GM19468 (cell line): ENCODE measurements at regions not wholly inside any gene's neighbourhood (a gene's known extent, or its start where the extent isn't known, plus 50 kb on each side); places are given as distances from the start of the nearest gene placed in this dataset.

Experiments used
- ATAC-seq: cut with Tn5 transposase; IDR thresholded peaks from one replicate; pipeline ENCODE4 v1.9.1; 2021; ENCODE audit warnings: mild to moderate bottlenecking, moderate library complexity, moderate number of reproducible peaks; ENCODE audit not compliant: unreplicated experiment; ENCODE audit errors: extremely low read depth

DNA sequence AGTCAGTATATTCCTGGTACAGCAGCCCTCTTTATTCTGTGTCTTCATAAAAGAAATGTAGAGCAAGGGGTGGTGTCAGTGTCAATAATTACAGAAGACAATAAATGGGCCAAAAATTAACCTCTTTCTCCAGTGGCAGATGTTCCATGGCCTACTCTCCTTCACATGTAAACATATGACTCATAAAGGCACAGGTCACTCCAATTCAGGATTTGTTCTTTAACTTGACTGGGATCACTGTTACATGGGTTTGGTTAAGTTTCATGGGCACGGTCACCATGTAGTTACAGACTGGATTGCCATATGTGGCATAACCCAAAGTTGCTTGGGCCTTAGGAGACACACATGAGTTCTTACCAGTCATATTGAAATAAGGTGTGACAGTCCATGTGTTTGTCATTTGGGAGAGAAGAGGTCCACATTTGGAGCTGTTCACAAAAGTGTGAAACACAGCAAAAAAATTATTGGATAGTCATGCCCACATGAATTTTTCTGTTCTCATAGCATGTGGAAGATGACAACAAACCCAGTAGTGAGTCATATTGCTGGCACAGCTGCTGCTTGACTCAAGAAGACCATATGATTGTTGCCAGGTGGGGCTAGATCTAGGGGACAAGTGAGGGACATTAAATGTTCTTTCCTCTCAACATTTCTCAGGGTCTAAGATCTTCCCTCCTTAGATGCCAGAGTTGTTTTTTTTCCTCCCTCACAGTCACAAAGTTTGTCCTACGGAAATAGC lies 68.1 kb upstream of the HTR2A start:
- ATAC-seq: no peak

- ATAC-seq: no peak
Observed at GRCh38 chr13:46963904-46964303, 67.1 kb upstream of the HTR2A start.

DNA sequence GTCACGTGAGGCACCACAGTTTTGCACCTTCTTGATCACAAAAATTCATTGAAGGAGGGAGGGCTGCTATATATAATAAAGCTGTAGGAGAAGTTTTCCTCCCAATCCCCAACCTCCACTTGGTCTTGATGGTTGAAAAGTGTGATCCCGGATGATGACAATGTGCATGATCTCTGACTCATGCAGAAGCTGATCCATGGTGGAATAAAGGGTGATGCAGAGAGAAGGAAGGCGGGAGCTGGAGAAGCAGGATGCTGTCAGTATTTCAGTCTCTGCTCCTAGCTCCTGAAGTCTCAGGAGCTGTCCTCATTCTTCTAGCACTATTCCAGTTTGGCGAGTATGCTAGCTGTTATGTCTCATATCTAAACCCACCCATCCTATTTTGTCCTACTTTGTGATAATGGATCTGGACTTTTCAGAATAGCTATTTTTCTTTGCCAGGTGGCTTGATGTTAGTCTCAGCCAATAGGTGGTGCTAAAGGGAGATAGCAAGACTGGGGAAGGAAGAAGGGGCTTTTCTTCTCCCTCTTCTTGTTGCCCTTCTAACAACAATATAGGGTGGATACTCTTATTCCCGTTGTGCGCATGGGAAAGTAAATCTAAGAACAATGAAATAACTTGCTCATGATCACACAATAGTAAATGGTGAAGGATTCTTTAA lies 65.6 kb upstream of the HTR2A start:
- ATAC-seq: no peak

- peak; percentile 95 for ATAC-seq
Observed at GRCh38 chr13:46961719-46962118, 64.9 kb upstream of the HTR2A start.

GRCh38 chr13:46953941-46954340 lies 57.1 kb upstream of the HTR2A start:
- ATAC-seq: no peak

DNA sequence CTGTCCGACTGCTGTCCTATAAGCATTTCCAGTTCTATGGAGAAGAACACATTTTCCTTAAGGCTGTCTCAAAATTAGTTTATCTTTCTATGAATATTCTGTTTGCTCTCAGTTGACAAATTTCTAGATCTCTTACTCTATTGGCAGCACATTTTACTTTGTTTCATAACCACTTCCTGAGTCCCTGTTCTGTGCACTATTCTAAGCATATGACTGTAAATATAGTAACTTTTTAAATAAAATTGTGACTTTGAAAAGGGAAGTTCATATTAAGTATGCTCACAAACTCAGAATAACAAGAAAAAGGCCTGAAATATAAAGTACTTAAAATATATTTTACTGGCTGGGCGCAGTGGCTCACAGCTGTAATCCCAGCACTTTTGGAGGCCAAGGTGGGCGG lies 56.5 kb upstream of the HTR2A start:
- ATAC-seq: no peak

DNA sequence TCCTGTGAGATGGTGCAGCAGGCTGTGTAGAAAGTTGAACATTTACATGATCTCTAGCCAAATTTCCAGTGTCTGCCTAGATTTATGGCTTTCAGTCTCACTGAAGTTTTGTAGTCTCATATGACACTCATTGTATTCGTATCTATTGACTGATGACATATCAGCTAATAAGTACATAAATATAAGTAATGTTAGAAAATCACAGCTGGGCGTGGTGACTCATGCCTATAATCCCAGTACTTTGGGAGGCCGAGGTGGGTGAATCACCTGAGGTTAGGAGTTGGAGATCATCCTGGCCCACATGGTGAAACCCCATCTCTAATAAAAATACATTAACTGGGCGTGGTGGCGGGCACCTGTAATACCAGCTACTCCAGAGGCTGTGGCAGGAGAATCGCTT lies 54.7 kb upstream of the HTR2A start:
- no peak for ATAC-seq

- no peak for ATAC-seq
Observed at GRCh38 chr13:46949211-46949610, 52.4 kb upstream of the HTR2A start.

DNA sequence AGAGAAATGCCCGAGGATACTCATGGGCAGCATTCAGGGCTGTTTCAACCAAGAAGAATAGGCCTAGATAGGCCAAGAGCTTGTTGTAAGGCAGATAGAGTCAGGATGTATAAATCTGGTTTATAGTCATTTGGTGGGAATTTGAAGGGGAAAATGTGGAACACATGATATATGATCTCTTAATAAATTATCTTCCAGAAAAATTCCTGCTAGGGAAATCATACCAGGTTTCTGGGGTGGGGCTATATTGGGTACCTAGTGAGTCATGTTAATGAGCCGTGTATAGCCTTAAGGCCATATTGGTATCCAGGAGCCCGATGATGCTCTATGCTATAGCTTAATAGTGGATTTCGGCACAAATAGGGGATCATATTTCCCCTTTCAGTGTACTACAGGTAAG lies 51.5 kb upstream of the HTR2A start:
- no peak for ATAC-seq

- no peak for ATAC-seq
Observed at GRCh38 chr13:46947425-46948191, 50.8 kb upstream of the HTR2A start.
